Stimulated activated naive CD8-positive, alpha-beta T cell treated with anti-CD3 and anti-CD28 coated beads, Interleukin-15, Interleukin-2, amounts not matched to agents 100 ng/mL and 50 ng/mL, for 24 hours (primary cell): ENCODE measurements at regions not wholly inside any gene's neighbourhood (a gene's known extent, or its start where the extent isn't known, plus 50 kb on each side); places are given as distances from the start of the nearest gene placed in this dataset.

Experiments
- H3K27ac Mint-ChIP-seq: one replicate; pipeline ENCODE4 v1.8.0; 2021; ENCODE audit warnings: mild to moderate bottlenecking, mixed read lengths
- H3K27me3 Mint-ChIP-seq: one replicate; pipeline ENCODE4 v1.8.0; 2021; ENCODE audit warnings: mixed read lengths
- H3K36me3 Mint-ChIP-seq: one replicate; pipeline ENCODE4 v1.8.0; 2021; ENCODE audit warnings: low read depth, mixed read lengths
- H3K4me1 Mint-ChIP-seq: one replicate; pipeline ENCODE4 v1.8.0; 2021; ENCODE audit warnings: low read depth, mixed read lengths
- H3K4me3 Mint-ChIP-seq: one replicate; pipeline ENCODE4 v1.8.0; 2021; ENCODE audit warnings: mild to moderate bottlenecking, mixed read lengths
- H3K9me3 Mint-ChIP-seq: one replicate; pipeline ENCODE4 v1.8.0; 2021; ENCODE audit warnings: mixed read lengths

GRCh38 chrX:124592744-124593143, 246.4 kb downstream of the SH2D1A start:
- Mint-ChIP-seq H3K27ac (no peak overlapping the region), H3K27me3 (no peaks in the 10 kb centered on the region), H3K4me1 (no peaks in the 10 kb centered on the region), H3K4me3 (no peak overlapping the region), H3K36me3 (no peaks in the 10 kb centered on the region), H3K9me3 (peaks cover 11% of the 10 kb centered on the region)

GRCh38 chrX:124594017-124594651, 247.8 kb downstream of the SH2D1A start:
- Mint-ChIP-seq H3K36me3 (no peaks in the 10 kb centered on the region), H3K4me3 (no peak overlapping the region)

GRCh38 chrX:124605511-124605910, 259.1 kb downstream of the SH2D1A start:
- Mint-ChIP-seq H3K27me3 (no peaks in the 10 kb centered on the region), H3K4me1 (no peaks in the 10 kb centered on the region), H3K4me3 (no peak overlapping the region), H3K9me3 (no peaks in the 10 kb centered on the region), H3K27ac (no peak overlapping the region), H3K36me3 (no peaks in the 10 kb centered on the region)

More at GRCh38 chrX:124594017-124594651, 247.8 kb downstream of the SH2D1A start:
- Mint-ChIP-seq H3K9me3 (peaks cover 9% of the 10 kb centered on the region), H3K27me3 (no peaks in the 10 kb centered on the region), H3K4me1 (no peaks in the 10 kb centered on the region), H3K27ac (no peak overlapping the region)

DNA sequence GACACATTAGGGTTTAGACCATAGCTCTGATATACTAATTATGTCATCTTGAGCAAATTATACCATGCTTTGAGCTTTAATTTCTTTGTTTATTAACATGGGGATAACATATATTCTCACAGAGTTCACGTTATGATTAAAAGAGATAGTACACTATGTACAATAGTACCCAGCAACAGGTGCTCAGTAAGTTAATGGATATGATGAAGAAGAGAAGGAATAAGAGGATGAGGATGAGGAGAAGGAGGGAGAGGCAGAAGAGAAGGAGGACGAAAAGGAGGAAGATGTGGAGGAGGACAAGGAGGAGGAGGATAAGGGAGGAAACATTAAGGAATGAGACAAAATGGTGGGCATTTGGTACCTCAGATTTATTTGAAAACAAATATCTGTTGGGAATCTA, 260.4 kb downstream of the SH2D1A start:
- Mint-ChIP-seq H3K9me3 (no peaks in the 10 kb centered on the region), H3K36me3 (no peaks in the 10 kb centered on the region), H3K27ac (no peak overlapping the region), H3K4me1 (no peaks in the 10 kb centered on the region), H3K27me3 (no peaks in the 10 kb centered on the region), H3K4me3 (no peak overlapping the region)

GRCh38 chrX:124619710-124620109, 273.3 kb downstream of the SH2D1A start:
- Mint-ChIP-seq H3K4me3 (no peak overlapping the region), H3K9me3 (no peaks in the 10 kb centered on the region), H3K36me3 (no peaks in the 10 kb centered on the region), H3K27me3 (no peaks in the 10 kb centered on the region), H3K4me1 (no peaks in the 10 kb centered on the region), H3K27ac (no peak overlapping the region)

- H3K27me3 Mint-ChIP-seq = no peaks in the 10 kb centered on the region
- H3K4me3 Mint-ChIP-seq = no peak overlapping the region
- no peak overlapping the region for H3K27ac Mint-ChIP-seq
- no peaks in the 10 kb centered on the region for H3K4me1 Mint-ChIP-seq
- H3K9me3 Mint-ChIP-seq = no peaks in the 10 kb centered on the region
- H3K36me3 Mint-ChIP-seq = no peaks in the 10 kb centered on the region
These were observed 288.0 kb downstream of the SH2D1A start for GRCh38 chrX:124634363-124634762.

DNA sequence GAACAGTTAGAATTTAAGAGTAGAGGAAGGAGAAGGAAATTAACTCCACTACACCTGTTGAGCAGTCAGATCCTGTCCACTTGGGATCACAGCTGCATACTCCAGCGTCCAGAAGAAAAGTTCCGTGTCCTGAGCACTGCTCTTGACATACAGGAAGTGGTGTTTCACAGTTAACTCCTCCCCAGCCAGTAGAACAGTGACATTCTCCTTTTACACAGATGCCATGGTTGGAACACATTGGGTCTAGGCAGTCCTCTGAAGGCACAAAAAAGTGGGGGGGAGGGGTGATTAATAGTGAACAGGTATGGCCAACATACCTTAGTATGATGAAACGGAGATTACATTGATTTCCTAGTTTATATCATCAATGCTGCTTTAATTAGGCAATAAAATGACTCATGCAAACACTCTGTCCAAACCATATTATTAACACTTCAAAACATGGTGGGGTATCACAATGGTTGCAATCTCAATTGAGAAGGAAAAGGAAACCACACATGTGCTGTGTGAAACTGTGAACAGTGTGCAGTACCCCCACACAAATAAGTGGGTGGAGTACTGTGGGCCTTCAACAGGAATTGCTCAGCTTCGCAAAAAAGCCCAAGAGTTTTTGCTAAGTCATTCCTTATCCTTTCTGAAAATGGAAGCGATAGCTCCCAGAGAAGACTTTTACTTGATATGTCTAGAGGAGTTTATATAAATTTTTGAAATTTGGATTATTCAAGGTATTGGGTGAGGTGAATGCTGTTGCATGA, 295.6 kb downstream of the SH2D1A start:
- Mint-ChIP-seq H3K36me3 (no peaks in the 10 kb centered on the region), H3K9me3 (no peaks in the 10 kb centered on the region), H3K4me3 (no peak overlapping the region), H3K27me3 (no peaks in the 10 kb centered on the region), H3K27ac (no peak overlapping the region), H3K4me1 (no peaks in the 10 kb centered on the region)

GRCh38 chrX:124646403-124646802, 300.0 kb downstream of the SH2D1A start:
- no peak overlapping the region for H3K27ac Mint-ChIP-seq
- no peaks in the 10 kb centered on the region for H3K27me3 Mint-ChIP-seq
- no peaks in the 10 kb centered on the region for H3K36me3 Mint-ChIP-seq
- H3K4me1 Mint-ChIP-seq = no peaks in the 10 kb centered on the region
- H3K9me3 Mint-ChIP-seq = no peaks in the 10 kb centered on the region
- no peak overlapping the region for H3K4me3 Mint-ChIP-seq

GRCh38 chrX:124651031-124651430, 304.7 kb downstream of the SH2D1A start:
- Mint-ChIP-seq H3K27ac (no peak overlapping the region), H3K4me1 (no peaks in the 10 kb centered on the region), H3K4me3 (no peak overlapping the region), H3K9me3 (no peaks in the 10 kb centered on the region), H3K27me3 (no peaks in the 10 kb centered on the region), H3K36me3 (no peaks in the 10 kb centered on the region)

DNA sequence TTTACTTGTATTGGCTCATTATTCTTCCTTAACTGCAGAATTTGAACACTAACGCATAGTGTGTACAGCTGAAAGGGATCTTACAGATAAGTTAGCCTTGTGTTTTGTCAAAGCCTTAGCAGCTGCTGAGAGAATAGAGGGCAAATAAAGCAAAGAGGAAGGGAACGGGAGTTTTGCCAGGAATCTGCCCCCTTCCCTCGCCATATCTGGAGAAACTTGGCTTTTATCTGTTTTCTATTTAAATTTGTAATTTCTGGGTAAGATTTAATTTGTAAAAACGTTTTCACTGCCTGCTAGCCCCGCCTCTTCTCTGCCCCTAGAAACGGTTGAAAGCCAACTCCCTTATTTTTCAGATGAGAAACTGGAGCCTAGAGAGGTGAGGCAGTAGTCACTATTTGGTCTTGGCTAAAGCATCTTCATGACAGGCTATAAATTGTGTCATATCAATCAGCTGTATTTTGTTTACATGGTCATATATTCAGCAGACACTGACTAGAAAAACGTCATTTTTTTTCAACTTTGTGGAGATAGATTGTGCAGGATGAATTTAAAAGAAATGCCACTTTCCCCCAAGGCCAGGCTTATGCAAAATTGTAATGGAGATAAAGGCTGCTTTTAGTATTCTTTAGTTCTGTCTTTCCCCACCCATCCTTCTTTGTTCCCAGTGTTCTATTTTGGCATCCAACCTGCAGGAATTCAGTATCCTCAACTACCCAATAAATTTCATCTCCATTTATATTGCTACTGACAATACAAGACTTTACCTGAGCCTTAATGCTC, 319.4 kb downstream of the SH2D1A start:
- H3K27ac Mint-ChIP-seq = no peak overlapping the region
- no peaks in the 10 kb centered on the region for H3K36me3 Mint-ChIP-seq
- no peaks in the 10 kb centered on the region for H3K9me3 Mint-ChIP-seq
- no peaks in the 10 kb centered on the region for H3K27me3 Mint-ChIP-seq
- H3K4me3 Mint-ChIP-seq = no peak overlapping the region
- peaks cover 6% of the 10 kb centered on the region for H3K4me1 Mint-ChIP-seq

GRCh38 chrX:124679199-124679598, 332.8 kb downstream of the SH2D1A start:
- H3K4me1 Mint-ChIP-seq = no peaks in the 10 kb centered on the region
- H3K4me3 Mint-ChIP-seq = no peak overlapping the region
- no peaks in the 10 kb centered on the region for H3K27me3 Mint-ChIP-seq
- H3K27ac Mint-ChIP-seq = no peak overlapping the region
- H3K9me3 Mint-ChIP-seq = no peaks in the 10 kb centered on the region
- no peaks in the 10 kb centered on the region for H3K36me3 Mint-ChIP-seq

- no peaks in the 10 kb centered on the region for H3K27me3 Mint-ChIP-seq
- no peaks in the 10 kb centered on the region for H3K36me3 Mint-ChIP-seq
- no peaks in the 10 kb centered on the region for H3K9me3 Mint-ChIP-seq
These were observed 333.9 kb downstream of the SH2D1A start for GRCh38 chrX:124680287-124680686.

DNA sequence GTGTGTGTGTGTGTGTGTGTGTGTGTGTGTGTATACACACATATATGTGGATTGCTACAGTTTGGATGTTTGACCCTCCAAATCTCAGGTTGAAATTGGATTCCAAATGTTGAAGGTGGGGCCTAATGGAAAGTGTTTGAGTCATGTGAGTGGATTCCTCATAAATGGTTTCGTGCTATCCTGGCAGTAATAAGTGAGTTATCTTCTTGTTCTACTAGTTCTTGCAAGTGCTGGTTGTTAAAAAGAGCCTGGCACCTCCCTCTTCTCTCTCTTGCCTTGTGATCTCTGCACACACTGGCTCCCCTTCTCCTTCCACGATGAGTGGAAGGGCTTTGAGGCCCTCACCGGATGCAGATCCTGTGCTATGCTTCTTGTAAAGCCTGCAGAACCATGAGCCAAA, 344.1 kb downstream of the SH2D1A start:
- Mint-ChIP-seq H3K4me1 (no peaks in the 10 kb centered on the region), H3K27me3 (no peaks in the 10 kb centered on the region), H3K4me3 (no peak overlapping the region), H3K36me3 (no peaks in the 10 kb centered on the region), H3K27ac (no peak overlapping the region), H3K9me3 (no peaks in the 10 kb centered on the region)

More at GRCh38 chrX:124680287-124680686, 333.9 kb downstream of the SH2D1A start:
- no peak overlapping the region for H3K4me3 Mint-ChIP-seq
- no peak overlapping the region for H3K27ac Mint-ChIP-seq
- H3K4me1 Mint-ChIP-seq = no peaks in the 10 kb centered on the region

DNA sequence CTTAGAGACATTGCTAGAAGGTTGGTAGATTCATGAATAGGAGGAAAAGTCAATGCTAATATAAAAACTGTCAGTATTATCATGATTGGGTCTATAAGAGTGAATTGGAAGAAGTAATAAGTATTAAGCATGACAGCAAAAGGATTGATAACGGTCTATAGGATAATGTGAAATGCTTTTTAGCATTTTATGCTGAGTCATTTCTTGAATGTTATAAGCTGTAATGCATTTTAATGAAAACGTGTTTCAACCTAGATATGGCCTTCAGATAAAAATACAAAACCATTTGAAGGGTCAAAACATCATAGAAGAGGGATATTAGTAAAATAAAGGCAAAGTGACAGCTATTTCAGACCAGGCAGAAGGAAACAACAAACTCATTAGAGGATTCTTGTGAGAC, 353.5 kb downstream of the SH2D1A start:
- no peaks in the 10 kb centered on the region for H3K4me1 Mint-ChIP-seq
- H3K36me3 Mint-ChIP-seq = no peaks in the 10 kb centered on the region
- no peaks in the 10 kb centered on the region for H3K9me3 Mint-ChIP-seq
- H3K4me3 Mint-ChIP-seq = no peak overlapping the region
- no peaks in the 10 kb centered on the region for H3K27me3 Mint-ChIP-seq
- H3K27ac Mint-ChIP-seq = no peak overlapping the region

GRCh38 chrX:124717537-124717936, 371.2 kb downstream of the SH2D1A start:
- H3K36me3 Mint-ChIP-seq = no peaks in the 10 kb centered on the region
- no peak overlapping the region for H3K27ac Mint-ChIP-seq
- no peaks in the 10 kb centered on the region for H3K27me3 Mint-ChIP-seq
- peaks cover 10% of the 10 kb centered on the region for H3K4me1 Mint-ChIP-seq
- no peak overlapping the region for H3K4me3 Mint-ChIP-seq
- no peaks in the 10 kb centered on the region for H3K9me3 Mint-ChIP-seq
